Mucosa of rectum (tissue), 2 donors: ENCODE measurements at regions not wholly inside any gene's neighbourhood (a gene's known extent, or its start where the extent isn't known, plus 50 kb on each side); places are given as distances from the start of the nearest gene placed in this dataset.

Experiments used
- H3K27ac ChIP-seq, 2 donors: one replicate each; pipeline ENCODE4 v1.7.0; 2013; ENCODE audit warnings: inconsistent platforms in 2 of 2, low read depth in 2 of 2, low read length in 2 of 2
- H3K27me3 ChIP-seq, 2 donors: one replicate each; pipeline ENCODE4 v1.7.0; 2013; ENCODE audit warnings: low read length in 2 of 2; ENCODE audit not compliant: control insufficient read depth in 2 of 2, insufficient read depth in 2 of 2
- H3K36me3 ChIP-seq, 2 donors: one replicate each; pipeline ENCODE4 v1.7.0; 2013; ENCODE audit warnings: low read length in 2 of 2; ENCODE audit not compliant: control insufficient read depth in 2 of 2, insufficient read depth in 2 of 2
- H3K4me1 ChIP-seq, 2 donors: one replicate each; pipeline ENCODE4 v1.7.0; 2013; ENCODE audit warnings: low read length in 2 of 2, mild to moderate bottlenecking in 1 of 2; ENCODE audit not compliant: control insufficient read depth in 2 of 2, insufficient read depth in 2 of 2
- H3K4me3 ChIP-seq, 2 donors: one replicate each; pipeline ENCODE4 v1.7.0; 2013; ENCODE audit warnings: low read length in 2 of 2
- H3K9ac ChIP-seq, 2 donors: one replicate each; pipeline ENCODE4 v1.7.0; 2013; ENCODE audit warnings: low read length in 2 of 2, low read depth in 1 of 2, mild to moderate bottlenecking in 1 of 2
- H3K9me3 ChIP-seq, 2 donors: one replicate each; pipeline ENCODE4 v1.7.0; 2013; ENCODE audit warnings: low read length in 2 of 2; ENCODE audit not compliant: control insufficient read depth in 2 of 2
- donor health status: healthy.
- donor health status: Normal muscosa, but diverticular disease.

GRCh38 chr1:34270181-34270580 lies 93.5 kb downstream of the C1orf94 start:
- Histone ChIP-seq H3K4me1 (no peaks in the 10 kb centered on the region), H3K27me3 (peaks cover 0 to 3% of the 10 kb centered on the region in 2 donors), H3K36me3 (no peaks in the 10 kb centered on the region), H3K9me3 (no peaks in the 10 kb centered on the region), H3K9ac (no peak overlapping the region), H3K27ac (no peak overlapping the region), H3K4me3 (no peak overlapping the region)

GRCh38 chr1:34272152-34272551 lies 95.4 kb downstream of the C1orf94 start:
- Histone ChIP-seq H3K27me3 (no peaks in the 10 kb centered on the region), H3K27ac (no peak overlapping the region), H3K4me3 (no peak overlapping the region), H3K9me3 (no peaks in the 10 kb centered on the region), H3K4me1 (no peaks in the 10 kb centered on the region), H3K9ac (no peak overlapping the region), H3K36me3 (no peaks in the 10 kb centered on the region)

GRCh38 chr1:34275150-34275549 lies 98.4 kb downstream of the C1orf94 start:
- Histone ChIP-seq H3K4me3 (no peak overlapping the region), H3K27ac (no peak overlapping the region), H3K27me3 (no peaks in the 10 kb centered on the region), H3K36me3 (no peaks in the 10 kb centered on the region), H3K4me1 (no peaks in the 10 kb centered on the region), H3K9me3 (no peaks in the 10 kb centered on the region), H3K9ac (no peak overlapping the region)

- no peak overlapping the region for H3K9ac ChIP-seq
- H3K27me3 ChIP-seq = no peaks in the 10 kb centered on the region
- H3K36me3 ChIP-seq = no peaks in the 10 kb centered on the region
- no peak overlapping the region for H3K4me3 ChIP-seq
- no peaks in the 10 kb centered on the region for H3K4me1 ChIP-seq
- no peaks in the 10 kb centered on the region for H3K9me3 ChIP-seq
- no peak overlapping the region for H3K27ac ChIP-seq
Observed at GRCh38 chr1:34276606-34277005, 99.9 kb downstream of the C1orf94 start.

GRCh38 chr1:34277150-34277549 lies 100.4 kb downstream of the C1orf94 start:
- Histone ChIP-seq H3K36me3 (no peaks in the 10 kb centered on the region), H3K4me1 (no peaks in the 10 kb centered on the region), H3K9ac (no peak overlapping the region), H3K9me3 (no peaks in the 10 kb centered on the region), H3K27me3 (no peaks in the 10 kb centered on the region), H3K4me3 (no peak overlapping the region), H3K27ac (no peak overlapping the region)

- no peaks in the 10 kb centered on the region for H3K27me3 ChIP-seq
- no peak overlapping the region for H3K4me3 ChIP-seq
- no peaks in the 10 kb centered on the region for H3K9me3 ChIP-seq
- H3K36me3 ChIP-seq = no peaks in the 10 kb centered on the region
- no peak overlapping the region for H3K9ac ChIP-seq
- no peaks in the 10 kb centered on the region for H3K4me1 ChIP-seq
- H3K27ac ChIP-seq = no peak overlapping the region
Observed at GRCh38 chr1:34278211-34278610, 101.5 kb downstream of the C1orf94 start.

- Histone ChIP-seq H3K36me3 (no peaks in the 10 kb centered on the region), H3K27me3 (no peaks in the 10 kb centered on the region), H3K9me3 (no peaks in the 10 kb centered on the region), H3K27ac (no peak overlapping the region), H3K4me1 (no peaks in the 10 kb centered on the region), H3K4me3 (no peak overlapping the region), H3K9ac (no peak overlapping the region)
Observed at GRCh38 chr1:34279971-34280370, 103.3 kb downstream of the C1orf94 start.

GRCh38 chr1:34280509-34280908 lies 103.8 kb downstream of the C1orf94 start:
- Histone ChIP-seq H3K36me3 (no peaks in the 10 kb centered on the region), H3K27me3 (no peaks in the 10 kb centered on the region), H3K27ac (no peak overlapping the region), H3K4me3 (no peak overlapping the region), H3K9me3 (no peaks in the 10 kb centered on the region), H3K9ac (no peak overlapping the region), H3K4me1 (no peaks in the 10 kb centered on the region)

GRCh38 chr1:34283142-34283541 lies 106.4 kb downstream of the C1orf94 start:
- H3K4me1 ChIP-seq = no peaks in the 10 kb centered on the region
- H3K27me3 ChIP-seq = no peaks in the 10 kb centered on the region
- H3K36me3 ChIP-seq = no peaks in the 10 kb centered on the region
- H3K9ac ChIP-seq = no peak overlapping the region
- no peak overlapping the region for H3K4me3 ChIP-seq
- no peaks in the 10 kb centered on the region for H3K9me3 ChIP-seq
- no peak overlapping the region for H3K27ac ChIP-seq

GRCh38 chr1:34286511-34286910 lies 109.8 kb downstream of the C1orf94 start:
- Histone ChIP-seq H3K27ac (no peak overlapping the region), H3K4me3 (no peak overlapping the region), H3K36me3 (no peaks in the 10 kb centered on the region), H3K27me3 (no peaks in the 10 kb centered on the region), H3K9me3 (no peaks in the 10 kb centered on the region), H3K9ac (no peak overlapping the region), H3K4me1 (no peaks in the 10 kb centered on the region)

GRCh38 chr1:34290831-34291230 lies 114.1 kb downstream of the C1orf94 start:
- no peaks in the 10 kb centered on the region for H3K4me1 ChIP-seq
- H3K9me3 ChIP-seq = no peaks in the 10 kb centered on the region
- H3K9ac ChIP-seq = no peak overlapping the region
- no peak overlapping the region for H3K27ac ChIP-seq
- no peaks in the 10 kb centered on the region for H3K27me3 ChIP-seq
- H3K36me3 ChIP-seq = no peaks in the 10 kb centered on the region
- no peak overlapping the region for H3K4me3 ChIP-seq
